ENCODE measurements at regions not wholly inside any gene's neighbourhood (a gene's known extent, or its start where the extent isn't known, plus 50 kb on each side); places are given as distances from the start of the nearest gene placed in this dataset.

DNA sequence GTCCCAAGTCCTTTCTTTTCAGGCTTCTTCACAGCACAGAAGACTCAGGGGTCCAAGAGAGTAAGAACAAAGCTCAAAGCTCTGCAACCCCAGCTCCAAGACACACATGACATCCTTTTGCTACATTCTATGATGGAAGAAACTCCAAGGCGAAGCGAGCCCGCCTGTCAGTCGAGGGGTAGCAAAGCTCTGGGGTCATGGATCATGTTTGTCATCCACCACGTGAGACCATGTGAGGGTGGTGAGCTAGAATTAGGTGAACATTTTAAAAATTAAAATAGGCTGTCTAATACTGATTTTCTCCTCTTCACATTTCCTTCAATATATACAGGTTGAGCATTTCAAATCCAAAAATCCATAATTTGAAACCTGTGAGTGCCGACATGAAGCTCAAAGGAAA lies 189.6 kb downstream of the TTLL2 start:
- H3F3A ChIP-seq (ENCODE audit: control insufficient read depth, insufficient read depth), result no peaks in the 10 kb centered on the region
- no peaks in the 10 kb centered on the region for H3K9me3 ChIP-seq (ENCODE audit: control insufficient read depth, insufficient read depth, low read length)
- TF ChIP-seq, protein P1, sequence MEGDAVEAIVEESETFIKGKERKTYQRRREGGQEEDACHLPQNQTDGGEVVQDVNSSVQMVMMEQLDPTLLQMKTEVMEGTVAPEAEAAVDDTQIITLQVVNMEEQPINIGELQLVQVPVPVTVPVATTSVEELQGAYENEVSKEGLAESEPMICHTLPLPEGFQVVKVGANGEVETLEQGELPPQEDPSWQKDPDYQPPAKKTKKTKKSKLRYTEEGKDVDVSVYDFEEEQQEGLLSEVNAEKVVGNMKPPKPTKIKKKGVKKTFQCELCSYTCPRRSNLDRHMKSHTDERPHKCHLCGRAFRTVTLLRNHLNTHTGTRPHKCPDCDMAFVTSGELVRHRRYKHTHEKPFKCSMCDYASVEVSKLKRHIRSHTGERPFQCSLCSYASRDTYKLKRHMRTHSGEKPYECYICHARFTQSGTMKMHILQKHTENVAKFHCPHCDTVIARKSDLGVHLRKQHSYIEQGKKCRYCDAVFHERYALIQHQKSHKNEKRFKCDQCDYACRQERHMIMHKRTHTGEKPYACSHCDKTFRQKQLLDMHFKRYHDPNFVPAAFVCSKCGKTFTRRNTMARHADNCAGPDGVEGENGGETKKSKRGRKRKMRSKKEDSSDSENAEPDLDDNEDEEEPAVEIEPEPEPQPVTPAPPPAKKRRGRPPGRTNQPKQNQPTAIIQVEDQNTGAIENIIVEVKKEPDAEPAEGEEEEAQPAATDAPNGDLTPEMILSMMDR (IDR thresholded peaks at IDR 0.05; ENCODE audit: low read depth, low read length, poor library complexity, severe bottlenecking), result no peak
- no peak for TF ChIP-seq EZH2phosphoT487 (IDR thresholded peaks at IDR 0.05; ENCODE audit: borderline replicate concordance, low read length)
- H3K9me2 ChIP-seq (replicated peaks; ENCODE audit: control insufficient read depth, low read length), result no peaks in the 10 kb centered on the region
- no peak overlapping the region for H3K27ac ChIP-seq (ENCODE audit: low read depth, low read length)
- no peak overlapping the region for H3K4me2 ChIP-seq (ENCODE audit: low read length)
- H4K20me1 ChIP-seq (ENCODE audit: control insufficient read depth, insufficient read depth, low read depth, low read length), result no peaks in the 10 kb centered on the region
- H3K4me1 ChIP-seq (ENCODE audit: control insufficient read depth, low read length), result no peaks in the 10 kb centered on the region
- H3K4me3 ChIP-seq (ENCODE audit: low read length), result no peak overlapping the region
- no peaks in the 10 kb centered on the region for H3K27me3 ChIP-seq (ENCODE audit: control insufficient read depth, low read length)
- H3K36me3 ChIP-seq (ENCODE audit: control insufficient read depth, low read length), result no peaks in the 10 kb centered on the region
- H3K79me2 ChIP-seq (ENCODE audit: control insufficient read depth, low read length), result no peaks in the 10 kb centered on the region

- no peak overlapping the region for H3K4me2 ChIP-seq (ENCODE audit: low read length)
Observed at GRCh38 chr6:167515873-167516507, 191.1 kb downstream of the TTLL2 start.

GRCh38 chr6:167517254-167517916 lies 192.5 kb downstream of the TTLL2 start:
- H3F3A ChIP-seq (ENCODE audit: control insufficient read depth, insufficient read depth), result no peaks in the 10 kb centered on the region
- H3K9me2 ChIP-seq (replicated peaks; ENCODE audit: control insufficient read depth, low read length), result no peaks in the 10 kb centered on the region
- no peak overlapping the region for H3K4me2 ChIP-seq (ENCODE audit: low read length)
- H4K20me1 ChIP-seq (ENCODE audit: control insufficient read depth, insufficient read depth, low read depth, low read length), result no peaks in the 10 kb centered on the region
- H3K79me2 ChIP-seq (ENCODE audit: control insufficient read depth, low read length), result no peaks in the 10 kb centered on the region
- H3K27me3 ChIP-seq (ENCODE audit: control insufficient read depth, low read length), result no peaks in the 10 kb centered on the region
- no peaks in the 10 kb centered on the region for H3K9me3 ChIP-seq (ENCODE audit: control insufficient read depth, insufficient read depth, low read length)
- no peaks in the 10 kb centered on the region for H3K36me3 ChIP-seq (ENCODE audit: control insufficient read depth, low read length)
- no peak overlapping the region for H3K4me3 ChIP-seq (ENCODE audit: low read length)
- no peak overlapping the region for H3K27ac ChIP-seq (ENCODE audit: low read depth, low read length)
- H3K4me1 ChIP-seq (ENCODE audit: control insufficient read depth, low read length), result no peaks in the 10 kb centered on the region
- TF ChIP-seq EZH2phosphoT487 (IDR thresholded peaks at IDR 0.05; ENCODE audit: borderline replicate concordance, low read length), result no peak
- TF ChIP-seq, protein P1 (IDR thresholded peaks at IDR 0.05; ENCODE audit: low read depth, low read length, poor library complexity, severe bottlenecking), result no peak

More at GRCh38 chr6:167515873-167516507, 191.1 kb downstream of the TTLL2 start:
- Histone ChIP-seq H3K36me3 (ENCODE audit: control insufficient read depth, low read length) (no peaks in the 10 kb centered on the region), H3K4me1 (ENCODE audit: control insufficient read depth, low read length) (no peaks in the 10 kb centered on the region), H3K27me3 (ENCODE audit: control insufficient read depth, low read length) (no peaks in the 10 kb centered on the region), H3K9me3 (ENCODE audit: control insufficient read depth, insufficient read depth, low read length) (no peaks in the 10 kb centered on the region), H3F3A (ENCODE audit: control insufficient read depth, insufficient read depth) (no peaks in the 10 kb centered on the region), H3K27ac (ENCODE audit: low read depth, low read length) (no peak overlapping the region), H4K20me1 (ENCODE audit: control insufficient read depth, insufficient read depth, low read depth, low read length) (no peaks in the 10 kb centered on the region), H3K79me2 (ENCODE audit: control insufficient read depth, low read length) (no peaks in the 10 kb centered on the region), H3K4me3 (ENCODE audit: low read length) (no peak overlapping the region), H3K9me2 (replicated peaks; ENCODE audit: control insufficient read depth, low read length) (no peaks in the 10 kb centered on the region)
- TF ChIP-seq, protein P1 (IDR thresholded peaks at IDR 0.05; ENCODE audit: low read depth, low read length, poor library complexity, severe bottlenecking), result no peak
- no peak for TF ChIP-seq EZH2phosphoT487 (IDR thresholded peaks at IDR 0.05; ENCODE audit: borderline replicate concordance, low read length)

Data from DOHH2 (cell line).